Kidney (tissue), 13 donors: ENCODE measurements at regions not wholly inside any gene's neighbourhood (a gene's known extent, or its start where the extent isn't known, plus 50 kb on each side); places are given as distances from the start of the nearest gene placed in this dataset.

Source experiments
- DNase-seq, 5 donors: peaks; one replicate each; pipeline ENCODE4 v3.0.0-alpha.2; 2013 to 2020
- FAIRE-seq: peaks from 2 replicates; lab custom pipeline; 2012; peaks lifted over from hg19 to GRCh38; lab: Jason Lieb, UNC
- H3K27ac ChIP-seq, 2 donors: one replicate each; pipeline ENCODE4 v1.7.0; 2013; ENCODE audit warnings: low read depth in 2 of 2, low read length in 2 of 2, inconsistent platforms in 1 of 2
- H3K27me3 ChIP-seq: one replicate; pipeline ENCODE4 v1.7.1; 2013; ENCODE audit warnings: low read length, inconsistent platforms; ENCODE audit not compliant: control insufficient read depth, insufficient read depth
- H3K36me3 ChIP-seq, 3 donors: one replicate each; pipeline versions ENCODE4 v1.7.0 to v1.7.1; 2013; ENCODE audit warnings: low read length in 3 of 3, control low read depth in 1 of 3, inconsistent platforms in 1 of 3; ENCODE audit not compliant: insufficient read depth in 3 of 3, control insufficient read depth in 2 of 3
- H3K4me1 ChIP-seq, 3 donors: one replicate each; pipeline versions ENCODE4 v1.7.0 to v1.7.1; 2013; ENCODE audit warnings: low read length in 3 of 3, inconsistent platforms in 1 of 3, low read depth in 1 of 3; ENCODE audit not compliant: control insufficient read depth in 2 of 3, insufficient read depth in 2 of 3
- H3K4me3 ChIP-seq, 3 donors: one replicate each; pipeline versions ENCODE4 v1.7.0 to v1.8.1; 2013; ENCODE audit warnings: low read length in 3 of 3, control low read depth in 1 of 3, inconsistent platforms in 1 of 3
- H3K9ac ChIP-seq, 3 donors: one replicate each; pipeline versions ENCODE4 v1.7.0 to v1.7.1; 2013; ENCODE audit warnings: low read length in 3 of 3, control low read depth in 1 of 3, inconsistent platforms in 1 of 3
- H3K9me3 ChIP-seq, 3 donors: one replicate each; pipeline versions ENCODE4 v1.7.0 to v1.7.1; 2013; ENCODE audit warnings: low read length in 3 of 3, control low read depth in 1 of 3, inconsistent platforms in 1 of 3; ENCODE audit not compliant: control insufficient read depth in 2 of 3, insufficient read depth in 1 of 3
- CTCF ChIP-seq: IDR thresholded peaks from 3 replicates; pipeline ENCODE4 v1.5.1; 2012; ENCODE audit warnings: mild to moderate bottlenecking, moderate library complexity, borderline replicate concordance; ENCODE audit not compliant: insufficient read depth; ENCODE audit errors: extremely low read depth
- intact Hi-C: fragments of 100-400 bp; cut with DNase I; formaldehyde crosslinking; loops from one replicate; pipeline ENCODE4 v1.11.1; 2022
- donor health status: control.
- donor health status: control.
- donor health status: control.
- donor health status: control.
- donor health status: control.
- donor health status: DM: yes; HTN: yes; CAD: no.
- donor health status: Normal renal cell carcinoma (clear cell type).

GRCh38 chr2:236656166-236656565, 86.5 kb downstream of the ACKR3 start:
- no peak for TF ChIP-seq CTCF
- no peak for DNase-seq
- intact Hi-C loops, result no loop called here

GRCh38 chr2:236656721-236657120, 87.1 kb downstream of the ACKR3 start:
- Histone ChIP-seq H3K4me3 (no peak overlapping the region), H3K4me1 (peaks cover 0 to 3% (median 0%) of the 10 kb centered on the region in 3 donors), H3K27me3 (no peaks in the 10 kb centered on the region), H3K9ac (no peak overlapping the region), H3K9me3 (no peaks in the 10 kb centered on the region), H3K27ac (no peak overlapping the region), H3K36me3 (no peaks in the 10 kb centered on the region)
- TF ChIP-seq CTCF, result no peak
- intact Hi-C loops, result no loop called here
- no peak for DNase-seq
- FAIRE-seq, result no peak

More at GRCh38 chr2:236656166-236656565, 86.5 kb downstream of the ACKR3 start:
- no peak overlapping the region for H3K27ac ChIP-seq
- H3K9me3 ChIP-seq, result no peaks in the 10 kb centered on the region
- no peak overlapping the region for H3K4me3 ChIP-seq
- no peaks in the 10 kb centered on the region for H3K27me3 ChIP-seq
- H3K4me1 ChIP-seq, result peaks cover 0 to 2% (median 0%) of the 10 kb centered on the region in 3 donors
- FAIRE-seq, result no peak
- no peak overlapping the region for H3K9ac ChIP-seq
- H3K36me3 ChIP-seq, result no peaks in the 10 kb centered on the region

GRCh38 chr2:236657215-236657614, 87.6 kb downstream of the ACKR3 start:
- Histone ChIP-seq H3K27me3 (no peaks in the 10 kb centered on the region), H3K27ac (no peak overlapping the region), H3K36me3 (no peaks in the 10 kb centered on the region), H3K4me1 (peaks cover 0 to 3% (median 0%) of the 10 kb centered on the region in 3 donors), H3K9ac (no peak overlapping the region), H3K9me3 (no peaks in the 10 kb centered on the region), H3K4me3 (no peak overlapping the region)
- no peak for TF ChIP-seq CTCF
- DNase-seq (no peak), FAIRE-seq (no peak)
- intact Hi-C loops, result no loop called here

- Histone ChIP-seq H3K27ac (no peak overlapping the region), H3K9ac (no peak overlapping the region), H3K27me3 (no peaks in the 10 kb centered on the region), H3K4me3 (no peak overlapping the region), H3K4me1 (peaks cover 0 to 3% (median 0%) of the 10 kb centered on the region in 3 donors), H3K9me3 (no peaks in the 10 kb centered on the region), H3K36me3 (no peaks in the 10 kb centered on the region)
- TF ChIP-seq CTCF, result no peak
- FAIRE-seq (no peak), DNase-seq (no peak)
- intact Hi-C loops, result no loop called here
Observed at GRCh38 chr2:236657801-236658200, 88.2 kb downstream of the ACKR3 start.
